ENCODE measurements at regions not wholly inside any gene's neighbourhood (a gene's known extent, or its start where the extent isn't known, plus 50 kb on each side); places are given as distances from the start of the nearest gene placed in this dataset.

GRCh38 chr15:67892559-67893377, 52.9 kb upstream of the RNU6-1 start:
- FAIRE-seq = no peak
- DNase-seq (ENCODE audit: low spot score) = no peak

- FAIRE-seq = no peak
- no peak for DNase-seq (ENCODE audit: low spot score)
Measured at GRCh38 chr15:67895237-67895636, 55.4 kb upstream of the RNU6-1 start.

- FAIRE-seq = no peak
Measured at GRCh38 chr15:67897646-67898339, 57.9 kb upstream of the RNU6-1 start.

GRCh38 chr15:67899596-67900283, 59.9 kb upstream of the RNU6-1 start:
- FAIRE-seq (peak; percentile 24), DNase-seq (ENCODE audit: low spot score) (peak; percentile 7)

More at GRCh38 chr15:67897646-67898339, 57.9 kb upstream of the RNU6-1 start:
- DNase-seq (ENCODE audit: low spot score) = no peak

- DNase-seq (ENCODE audit: low spot score) (no peak), FAIRE-seq (no peak)
Measured at GRCh38 chr15:67900621-67901147, 60.8 kb upstream of the RNU6-1 start.

GRCh38 chr15:67901922-67902321, 62.1 kb upstream of the RNU6-1 start:
- no peak for DNase-seq (ENCODE audit: low spot score)
- FAIRE-seq = no peak

GRCh38 chr15:67902579-67903009, 62.7 kb upstream of the RNU6-1 start:
- DNase-seq (ENCODE audit: low spot score) = no peak
- no peak for FAIRE-seq

GRCh38 chr15:67903708-67904107, 63.9 kb upstream of the RNU6-1 start:
- no peak for FAIRE-seq
- DNase-seq (ENCODE audit: low spot score) = no peak

- DNase-seq (ENCODE audit: low spot score) (no peak), FAIRE-seq (no peak)
Measured at GRCh38 chr15:67905628-67906027, 65.8 kb upstream of the RNU6-1 start.

GRCh38 chr15:67906382-67906781, 66.5 kb upstream of the RNU6-1 start:
- FAIRE-seq (no peak), DNase-seq (ENCODE audit: low spot score) (no peak)

GRCh38 chr15:67907184-67907723, 67.4 kb upstream of the RNU6-1 start:
- DNase-seq (ENCODE audit: low spot score) = no peak

GRCh38 chr15:67908756-67909155, 68.9 kb upstream of the RNU6-1 start:
- FAIRE-seq = no peak
- DNase-seq (ENCODE audit: low spot score) = no peak

More at GRCh38 chr15:67907184-67907723, 67.4 kb upstream of the RNU6-1 start:
- FAIRE-seq = no peak

GRCh38 chr15:67911727-67912126, 71.9 kb upstream of the RNU6-1 start:
- no peak for DNase-seq (ENCODE audit: low spot score)

GRCh38 chr15:67914028-67914427, 74.2 kb upstream of the RNU6-1 start:
- DNase-seq (ENCODE audit: low spot score) = no peak
- no peak for FAIRE-seq

More at GRCh38 chr15:67911727-67912126, 71.9 kb upstream of the RNU6-1 start:
- FAIRE-seq = no peak

GRCh38 chr15:67914537-67915460, 75.0 kb upstream of the RNU6-1 start:
- no peak for DNase-seq (ENCODE audit: low spot score)
- FAIRE-seq = no peak

- FAIRE-seq (no peak), DNase-seq (ENCODE audit: low spot score) (no peak)
Measured at GRCh38 chr15:67915461-67916374, 75.9 kb upstream of the RNU6-1 start.

GRCh38 chr15:67916565-67916964, 76.7 kb upstream of the RNU6-1 start:
- FAIRE-seq = no peak
- no peak for DNase-seq (ENCODE audit: low spot score)

- DNase-seq (ENCODE audit: low spot score) = no peak
- FAIRE-seq = no peak
Measured at GRCh38 chr15:67917037-67917436, 77.2 kb upstream of the RNU6-1 start.

GRCh38 chr15:67917636-67918035, 77.8 kb upstream of the RNU6-1 start:
- no peak for DNase-seq (ENCODE audit: low spot score)
- FAIRE-seq = no peak
